Hypothalamus (tissue), 51 donors: ENCODE measurements at regions not wholly inside any gene's neighbourhood (a gene's known extent, or its start where the extent isn't known, plus 50 kb on each side); places are given as distances from the start of the nearest gene placed in this dataset.
"Not testable (repeated sequence)": the region's sequence is repeated elsewhere in the genome, so short reads cannot be mapped to it uniquely, and the experiment has no call there.

Experiments used
- DNase-seq, 51 donors: peaks; one replicate each; lab custom pipeline; 2025; lab: John Stamatoyannopoulos, UW

DNA sequence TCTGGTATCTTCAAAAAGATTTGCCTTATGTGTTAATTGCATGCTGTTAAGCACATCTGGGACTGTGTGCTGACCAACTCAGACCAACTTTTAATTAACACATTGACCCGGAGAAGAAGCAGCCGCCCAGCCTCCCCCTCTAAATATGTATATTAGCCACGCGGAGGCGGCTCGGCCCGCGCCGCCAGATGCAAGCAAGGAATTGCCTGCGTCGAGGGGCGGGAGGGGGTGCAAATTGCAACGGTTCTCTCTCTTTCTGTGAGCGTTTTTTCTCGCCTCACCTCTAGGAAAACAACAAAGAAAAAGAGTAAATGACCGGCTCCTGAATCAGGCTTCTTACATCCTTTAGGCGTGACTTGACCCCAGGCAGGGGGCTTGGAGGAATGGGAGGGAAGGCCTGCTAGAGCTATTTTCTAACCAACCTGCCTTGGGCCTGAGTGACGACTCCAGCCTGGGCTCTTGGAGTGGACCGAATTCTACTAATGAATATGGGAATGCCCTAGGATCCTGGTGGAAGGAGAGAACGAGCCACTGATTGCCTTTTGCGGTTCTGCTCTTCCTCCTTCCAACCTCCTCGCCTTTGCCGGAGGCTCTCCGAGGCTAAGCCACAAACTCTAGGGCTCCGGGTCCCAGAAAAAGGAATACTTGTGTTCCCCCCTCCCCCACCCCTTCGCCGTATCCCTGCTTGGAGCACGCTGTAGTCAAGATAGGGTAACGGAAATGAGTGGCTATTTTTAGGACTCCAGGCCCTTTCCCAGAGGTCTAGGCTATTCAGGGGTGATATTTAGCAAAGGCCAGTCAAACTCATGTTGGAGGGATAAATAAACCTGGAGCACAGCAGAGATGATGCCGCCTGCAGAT, 417.0 kb upstream of the ESRRG start:
- DNase-seq = no peak

DNA sequence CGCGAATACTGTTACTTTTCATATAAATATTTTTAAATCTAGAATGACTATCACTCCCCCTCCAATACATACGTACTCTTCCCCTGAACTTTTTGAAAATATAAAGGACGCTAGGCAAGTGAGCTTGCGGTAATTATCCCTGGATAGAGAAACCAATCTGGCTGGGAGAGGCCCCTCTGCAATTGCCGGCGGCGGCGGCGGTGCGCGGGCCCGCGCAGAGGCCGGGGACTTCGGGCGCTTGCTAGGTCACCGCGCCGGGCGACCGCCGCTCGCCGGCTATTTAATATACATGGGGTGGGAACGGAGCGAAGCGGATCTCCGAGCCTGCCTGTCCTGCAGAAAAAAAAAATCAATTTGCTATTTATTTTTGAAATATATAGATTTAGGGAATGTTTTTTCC, 416.3 kb upstream of the ESRRG start:
- peak in 1 of 51 donors; percentile 10 for DNase-seq

DNA sequence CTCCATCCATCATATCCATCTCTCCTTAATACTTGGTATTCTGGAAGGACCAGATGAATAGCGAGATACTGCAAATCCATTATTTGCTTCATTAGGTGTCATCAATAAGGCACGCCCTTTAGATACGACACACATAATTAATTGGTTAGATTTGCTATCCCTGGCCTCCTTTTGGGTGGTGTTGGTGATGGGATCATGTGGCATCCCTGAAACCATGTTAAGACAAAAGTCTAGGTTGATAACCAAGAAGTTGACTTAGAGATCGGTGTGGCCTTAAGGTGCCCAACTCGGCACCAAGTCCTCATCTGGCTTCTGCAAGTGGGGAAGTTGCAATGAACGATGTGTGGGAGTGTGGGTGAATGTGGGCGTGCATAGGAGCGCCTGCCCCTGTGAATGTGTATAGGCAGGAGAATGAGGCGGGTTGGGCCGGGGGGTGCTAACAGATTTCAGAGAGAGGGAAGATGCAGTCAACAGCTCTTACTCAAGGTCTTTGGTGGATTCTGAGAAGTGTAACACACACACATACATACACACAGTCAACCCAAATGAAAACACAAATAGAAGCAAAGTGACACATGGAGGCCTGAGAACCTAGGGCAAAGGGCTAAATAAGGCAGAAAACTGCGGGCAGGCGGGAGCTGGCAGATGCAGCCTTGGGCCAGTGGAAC, 415.7 kb upstream of the ESRRG start:
- no peak for DNase-seq

DNA sequence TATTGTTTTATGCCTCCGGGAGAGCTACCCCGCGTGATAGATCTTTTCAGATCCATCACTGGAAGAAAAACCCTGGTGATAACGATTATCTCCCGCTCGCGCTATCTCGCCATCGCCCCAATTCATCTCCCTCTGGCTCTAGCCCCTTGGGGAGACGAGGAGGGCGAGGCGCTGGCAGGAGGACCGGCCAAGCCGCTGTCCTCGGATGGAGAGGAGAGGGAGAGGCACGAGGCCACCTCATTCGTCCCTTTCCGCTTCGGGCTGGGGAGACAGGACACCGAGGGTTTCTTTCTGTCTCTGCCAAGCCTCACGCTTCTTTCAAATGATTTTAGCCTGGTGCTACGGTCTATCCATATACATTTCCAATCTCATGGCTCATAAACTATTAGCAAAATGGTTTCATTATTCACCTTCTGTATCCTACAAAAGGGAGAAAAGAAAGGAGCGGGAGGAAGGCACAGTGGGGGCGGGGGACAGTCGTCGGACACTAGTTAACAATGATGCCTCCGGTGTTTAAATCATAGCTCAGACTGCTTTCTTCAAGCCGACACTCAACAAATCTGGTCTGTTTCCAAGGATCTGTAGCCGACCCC, 415.0 kb upstream of the ESRRG start:
- no peak for DNase-seq

DNA sequence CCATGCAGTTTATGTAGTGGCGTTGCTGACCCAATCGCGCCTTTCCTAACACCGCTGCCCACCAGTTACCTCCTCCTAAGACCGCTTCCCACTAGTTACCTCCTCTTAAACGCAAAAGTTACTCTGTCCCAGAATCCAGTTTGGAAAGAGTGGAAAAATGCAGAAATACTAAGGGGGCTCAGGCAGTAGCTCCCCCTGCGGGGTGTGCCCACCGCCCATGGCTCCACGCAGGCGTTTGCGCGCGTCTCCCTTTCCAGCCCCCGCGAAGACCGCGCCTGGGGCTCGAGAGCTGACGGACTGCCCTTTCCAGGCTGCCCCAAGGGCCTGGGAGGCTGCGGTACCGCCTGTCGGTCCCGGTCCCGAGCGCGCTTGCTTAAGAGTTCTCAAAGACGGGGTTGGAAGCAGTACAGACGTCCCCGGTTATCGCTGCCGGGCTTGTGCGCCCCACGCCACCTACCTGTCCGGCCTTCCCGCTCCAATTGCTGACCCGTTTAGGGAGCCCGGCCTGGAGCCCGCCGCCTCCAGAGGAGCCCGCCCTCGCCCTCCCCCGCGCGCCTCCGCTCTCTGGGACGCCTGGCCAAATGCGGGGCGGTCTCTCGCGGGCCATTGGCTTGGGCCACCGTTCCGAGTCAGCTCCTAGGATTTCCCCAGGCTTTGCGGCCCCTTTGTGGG, 414.1 kb upstream of the ESRRG start:
- peak in 1 of 51 donors; percentile 18 for DNase-seq

DNA sequence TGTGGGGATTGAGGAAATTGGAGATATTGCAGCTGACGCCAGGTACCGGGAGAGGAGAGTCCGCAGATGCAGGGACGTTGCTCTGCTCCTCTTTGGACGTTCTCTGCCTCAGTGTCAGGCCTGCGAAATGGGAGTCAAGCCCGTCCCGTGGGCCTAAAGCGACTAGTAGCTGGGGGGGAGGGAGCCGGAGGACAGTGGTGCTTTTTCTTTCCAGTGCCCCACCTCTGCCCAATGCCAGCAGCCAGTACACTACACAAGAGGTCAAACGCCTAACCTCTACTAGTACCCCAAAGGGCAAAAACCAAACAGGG, 413.6 kb upstream of the ESRRG start:
- no peak for DNase-seq

DNA sequence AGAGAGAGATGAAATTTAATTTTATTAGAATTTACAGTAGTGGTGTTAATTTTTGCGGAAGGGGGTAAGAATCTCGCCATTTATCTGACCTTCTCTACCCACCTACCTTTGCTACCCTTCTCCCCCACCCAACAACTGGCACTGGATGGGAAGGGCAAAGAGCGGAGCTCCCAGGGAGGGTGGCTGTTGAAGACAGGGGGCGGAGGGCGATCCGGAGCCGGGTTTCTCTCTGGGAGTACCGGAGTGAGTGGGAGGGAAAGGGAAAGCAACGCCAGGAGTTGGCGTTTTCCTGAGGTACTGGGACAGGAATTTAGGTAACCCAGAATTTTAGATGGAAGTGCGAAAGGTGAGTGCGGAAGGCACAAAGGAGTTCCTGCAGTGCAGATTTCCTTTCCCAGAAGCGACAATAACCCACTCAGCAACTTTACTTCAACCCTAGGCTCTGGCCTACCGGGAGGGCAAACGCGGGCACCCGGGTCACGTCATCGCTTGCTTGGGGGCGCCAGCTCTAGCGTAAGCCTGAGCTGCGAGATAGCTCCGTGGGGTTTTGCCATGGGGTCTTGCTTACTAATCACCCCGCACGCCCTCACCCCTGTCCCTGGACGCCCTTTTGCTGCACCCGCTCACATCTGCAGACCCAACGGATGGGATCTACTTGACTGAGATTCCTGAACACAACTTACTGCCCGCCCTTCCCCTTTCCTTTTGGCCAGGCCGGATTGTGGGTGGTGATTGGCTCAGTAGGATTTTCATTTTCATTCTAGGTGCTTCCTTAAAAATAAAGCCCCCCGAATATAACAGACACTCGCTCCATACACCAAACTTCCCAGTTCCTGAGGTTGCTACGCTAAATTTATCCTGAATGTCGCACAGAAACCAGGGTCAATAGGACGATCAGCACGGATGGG, 413.0 kb upstream of the ESRRG start:
- DNase-seq = no peak

DNA sequence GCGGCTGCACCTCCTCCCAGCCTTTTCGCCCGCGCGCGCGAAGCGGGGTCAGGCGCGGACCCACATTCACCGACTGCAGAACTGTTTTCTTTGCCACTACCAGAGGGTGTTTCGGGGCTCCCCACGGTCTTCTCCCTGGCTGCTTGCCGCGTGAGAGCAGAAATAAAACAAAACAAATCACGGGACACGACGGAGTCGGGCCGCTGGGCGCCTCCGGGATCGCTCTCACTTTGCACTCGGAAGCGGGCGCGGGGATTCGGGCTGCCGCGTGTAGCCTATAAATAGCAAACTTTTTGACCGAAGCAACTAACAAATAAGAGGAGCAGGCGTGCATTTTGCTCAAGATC, 412.3 kb upstream of the ESRRG start:
- no peak for DNase-seq

DNA sequence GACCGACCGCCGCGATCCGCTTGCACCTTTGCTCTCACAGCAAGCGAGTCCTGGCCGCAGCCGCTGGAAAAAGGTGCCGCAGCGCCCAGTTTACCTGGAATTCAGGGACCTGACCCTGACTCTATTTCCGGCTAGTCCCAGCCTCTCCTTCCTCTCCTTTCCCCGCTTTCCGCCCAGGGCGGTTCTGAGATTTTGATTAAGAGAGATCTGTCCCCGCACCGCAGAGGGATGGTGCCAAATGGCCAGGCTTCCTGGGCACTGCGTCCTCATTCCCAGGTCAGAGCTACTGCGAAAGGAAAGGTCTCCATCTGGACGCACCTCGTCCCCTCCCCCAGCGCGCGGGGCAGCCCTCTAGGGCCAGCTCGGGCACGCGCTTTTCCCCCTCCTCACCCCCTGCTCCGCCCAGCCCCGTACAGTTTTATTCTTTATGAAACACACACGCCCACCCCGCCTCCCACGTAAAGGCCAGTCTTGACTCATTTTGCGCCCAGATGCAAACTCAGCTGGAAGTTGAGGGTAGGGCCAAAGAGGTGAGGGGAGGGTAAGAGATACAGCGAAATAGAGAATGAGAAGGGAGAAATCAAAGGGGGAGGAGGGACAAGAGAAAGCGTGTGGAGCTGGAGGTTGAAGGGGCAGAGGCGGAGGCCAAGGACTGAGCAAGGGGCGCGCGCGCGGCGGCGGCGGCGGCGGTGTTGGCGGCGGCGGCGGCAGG, 411.8 kb upstream of the ESRRG start:
- DNase-seq = no peak

DNA sequence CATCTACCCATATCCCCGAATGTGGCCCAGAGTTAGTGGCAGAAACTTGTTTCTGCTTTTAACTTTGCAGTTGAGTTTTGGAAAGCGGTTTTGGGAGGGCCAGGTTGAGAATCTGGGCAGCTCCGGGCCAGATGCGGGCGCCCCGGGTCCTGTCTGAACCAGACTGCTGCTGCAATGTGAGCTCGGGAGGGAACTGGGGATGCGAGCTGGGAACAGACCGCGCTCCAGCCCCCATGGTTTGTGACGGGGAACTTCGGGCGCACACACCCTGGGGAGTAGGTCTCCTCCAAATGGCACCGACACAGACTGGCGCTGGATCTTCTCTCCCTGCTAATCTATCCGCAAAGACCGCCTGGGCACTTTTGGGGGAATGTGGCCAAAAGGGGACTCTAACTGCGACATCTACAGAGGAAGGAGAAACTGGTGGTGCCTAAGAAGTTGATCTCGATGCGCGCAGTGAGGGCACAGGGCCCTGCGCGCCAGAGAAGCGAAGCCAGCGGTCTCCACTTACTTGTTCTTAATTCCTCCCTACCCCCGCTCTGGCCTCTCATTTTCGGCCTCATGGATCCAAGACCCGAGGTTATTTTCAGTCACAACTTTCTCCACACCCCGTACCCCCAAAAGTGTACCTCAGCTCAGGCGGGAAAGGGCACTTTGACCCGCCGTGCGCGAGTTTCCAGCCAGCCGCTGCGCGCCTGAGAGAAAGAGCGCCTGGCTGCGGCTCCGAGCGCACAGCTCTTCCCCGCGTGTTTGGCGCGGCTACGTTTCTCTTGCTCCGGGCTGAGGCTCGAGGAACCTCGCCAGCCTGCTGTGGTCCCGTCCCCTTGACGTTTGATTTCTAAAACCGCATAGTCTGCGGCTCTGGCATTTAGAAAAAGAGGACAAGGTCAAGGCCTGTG, 411.0 kb upstream of the ESRRG start:
- peak in 1 of 51 donors; percentile 9 for DNase-seq

DNA sequence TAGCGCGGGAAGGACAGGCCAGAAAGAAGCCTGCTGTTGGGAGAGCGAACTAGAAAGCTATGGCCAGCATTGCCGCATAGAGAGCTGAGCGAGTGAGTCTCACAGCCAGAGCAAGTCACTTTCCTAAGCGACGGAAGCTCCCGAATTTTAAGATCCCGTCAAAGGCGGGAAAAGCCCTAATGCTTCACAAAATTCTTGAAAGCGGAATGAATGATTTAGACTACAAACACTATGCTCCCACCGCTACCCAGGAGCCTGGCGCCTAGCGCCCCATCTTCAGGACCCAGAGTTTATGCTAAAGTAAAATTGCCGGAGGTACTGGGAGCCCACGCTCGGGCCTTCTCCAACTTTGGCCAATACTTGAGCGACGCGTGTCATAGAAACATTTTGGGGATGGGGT, 409.9 kb upstream of the ESRRG start:
- no peak for DNase-seq

DNA sequence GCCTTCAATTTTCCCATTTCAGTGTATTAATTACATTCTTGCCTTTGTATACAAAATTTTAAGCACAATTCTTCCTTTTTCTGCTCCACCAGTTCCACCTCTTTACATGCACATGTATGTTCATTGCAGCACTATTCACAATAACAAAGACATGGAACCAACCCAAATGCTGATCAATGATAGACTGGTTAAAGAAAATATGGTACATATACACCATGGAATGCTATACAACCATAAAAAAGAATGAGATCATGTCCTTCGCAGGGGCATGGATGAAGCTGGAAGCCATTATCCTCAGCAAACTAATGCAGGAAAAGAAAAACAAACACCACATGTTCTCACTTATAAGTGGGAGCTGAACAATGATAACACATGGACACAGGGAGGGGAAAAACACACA, 400.1 kb upstream of the ESRRG start:
- DNase-seq = not testable (repeated sequence)

DNA sequence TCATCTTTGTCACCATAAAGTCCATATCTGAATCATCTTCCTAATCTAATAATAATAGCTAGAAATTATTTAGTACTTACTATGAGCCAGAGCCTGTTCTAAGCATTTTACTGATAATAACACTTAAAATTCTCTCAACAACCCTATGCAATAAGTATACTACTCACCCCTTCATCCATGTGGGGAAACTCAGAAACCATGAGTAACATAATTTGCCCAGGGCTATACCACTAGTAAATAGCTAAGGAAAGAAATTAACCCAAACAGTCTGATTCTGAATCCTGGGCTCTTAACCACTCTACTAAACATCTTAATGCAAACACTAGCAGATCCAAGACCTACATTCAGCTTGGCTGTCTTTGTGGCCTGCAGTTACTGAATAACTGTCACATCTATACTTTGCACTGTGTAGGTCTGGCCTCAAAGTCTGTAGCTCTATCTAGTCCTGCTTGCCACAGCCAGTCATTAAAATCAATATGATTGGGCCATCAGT, 394.8 kb upstream of the ESRRG start:
- no peak for DNase-seq

DNA sequence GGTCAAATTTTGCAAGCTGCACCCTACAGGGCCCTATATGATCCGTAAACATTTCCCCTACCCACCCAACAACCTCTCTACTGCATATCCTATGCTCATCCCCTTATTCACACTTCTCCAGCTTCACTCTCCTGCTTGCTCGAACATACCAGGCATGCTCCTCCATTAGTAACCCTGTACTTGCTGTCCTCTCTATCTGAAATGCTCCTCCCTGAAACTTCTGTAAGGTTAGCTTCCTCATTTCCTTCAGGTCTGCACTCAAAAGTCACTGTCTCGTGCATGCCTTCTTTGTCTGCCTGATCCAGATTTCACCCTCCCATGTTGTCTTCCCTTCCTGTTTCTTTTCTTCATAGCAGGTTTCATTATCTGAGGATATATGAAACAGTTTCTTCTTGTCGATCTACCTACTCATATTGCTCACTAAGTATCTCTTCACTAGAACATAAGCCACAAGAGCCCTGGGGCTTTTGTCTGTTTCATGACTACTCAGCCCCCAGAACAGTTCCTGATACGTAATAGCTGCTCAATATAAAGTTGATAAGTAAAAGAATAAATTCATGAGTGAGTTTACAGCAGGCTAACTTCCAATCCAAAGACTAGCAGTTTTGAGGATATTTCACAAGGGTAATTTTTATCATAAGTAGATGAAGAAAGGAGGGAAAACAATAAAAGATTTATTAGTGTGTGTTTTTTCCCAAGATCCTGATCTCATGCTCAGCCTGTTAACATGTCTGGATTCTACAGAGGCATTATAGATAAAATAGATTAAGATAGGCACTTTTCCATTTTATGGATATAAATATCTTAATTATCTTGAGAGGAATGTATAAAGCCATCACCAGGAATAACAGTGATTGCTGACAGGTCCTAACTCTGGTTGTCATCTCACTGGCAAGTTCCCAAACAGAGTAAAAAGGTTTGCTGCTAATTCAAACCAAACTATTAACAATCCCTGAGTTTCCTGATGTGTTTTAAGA, 392.5 kb upstream of the ESRRG start:
- DNase-seq = no peak

DNA sequence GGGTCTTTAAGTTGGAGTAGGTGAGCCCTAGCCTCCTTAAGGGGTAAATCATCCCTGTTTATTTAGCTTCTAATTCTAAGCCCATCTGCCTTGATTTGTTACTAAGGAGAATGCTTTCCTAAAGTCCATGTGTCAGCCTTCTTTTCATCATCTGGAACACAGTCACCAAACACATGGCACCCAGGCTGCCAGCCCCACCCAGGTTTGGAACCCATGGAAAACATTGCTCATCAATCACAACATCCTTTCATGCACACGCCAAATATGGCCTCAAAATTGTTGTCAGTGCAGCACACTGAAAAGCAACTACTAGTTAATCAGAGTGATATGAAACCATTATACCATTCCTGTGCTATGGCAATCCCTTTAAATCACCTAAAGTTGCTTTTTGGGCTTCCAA, 386.7 kb upstream of the ESRRG start:
- DNase-seq = no peak

DNA sequence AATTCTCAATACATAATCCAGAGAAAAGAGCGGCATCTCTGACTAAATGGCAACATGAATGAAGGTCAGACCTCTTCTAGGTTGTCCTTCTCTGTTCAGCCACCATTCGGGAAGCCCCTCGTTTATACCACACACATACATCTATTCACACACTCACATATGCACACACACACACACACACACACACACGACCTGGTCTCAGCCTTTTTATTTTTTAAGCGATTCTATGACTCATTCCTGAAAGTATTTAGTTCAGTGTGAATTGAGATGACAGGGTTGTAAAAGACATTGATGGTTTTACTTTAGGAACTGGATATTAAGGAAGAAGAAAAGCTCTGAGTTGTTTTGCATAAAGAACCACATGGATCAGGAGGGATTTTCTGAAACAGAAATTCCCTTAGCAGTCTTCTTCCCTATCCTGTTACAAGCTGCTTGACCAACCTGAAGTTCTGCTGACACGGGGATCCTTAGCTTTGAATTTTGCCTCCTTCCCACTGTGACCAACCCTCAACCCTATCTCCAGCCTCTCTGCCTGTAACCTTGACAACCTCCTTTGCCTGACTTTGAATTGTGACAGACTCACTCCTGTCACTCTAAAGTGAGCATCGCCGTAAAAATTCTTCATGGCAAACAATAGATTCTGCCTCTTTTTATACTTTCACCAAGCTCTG, 383.1 kb upstream of the ESRRG start:
- DNase-seq = no peak

DNA sequence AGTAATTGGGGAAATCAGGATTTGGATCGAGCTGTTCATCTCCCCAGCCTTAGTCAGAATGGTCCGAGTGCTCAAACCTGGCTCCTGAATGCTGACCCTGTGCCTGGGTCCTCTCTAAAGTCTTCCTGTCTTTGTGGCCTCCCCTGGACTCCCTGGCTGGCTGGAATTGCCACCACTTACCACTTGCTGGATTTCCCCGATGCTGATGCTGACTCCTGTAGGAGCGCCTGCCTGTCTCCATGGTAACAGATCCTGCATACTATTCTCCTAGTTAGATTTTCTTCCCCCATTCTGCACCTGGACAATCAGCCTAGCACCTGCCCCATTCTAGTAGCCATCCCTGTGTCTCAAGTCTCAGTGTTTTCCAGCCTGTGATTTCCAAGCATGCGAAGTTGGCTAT, 382.2 kb upstream of the ESRRG start:
- peak in 8 of 51 donors; percentile 2 to 18 (median 2) for DNase-seq
